ENCODE measurements at regions not wholly inside any gene's neighbourhood (a gene's known extent, or its start where the extent isn't known, plus 50 kb on each side); places are given as distances from the start of the nearest gene placed in this dataset.

- no peaks in the 10 kb centered on the region for H3K36me3 ChIP-seq (ENCODE audit: control insufficient read depth, insufficient read depth, low read length)
- H3K4me2 ChIP-seq (ENCODE audit: insufficient read depth, low read length): no peak overlapping the region
- no peaks in the 10 kb centered on the region for H3K9me3 ChIP-seq (replicated peaks; ENCODE audit: control insufficient read depth, insufficient read depth, low read depth, low read length)
- no peak for ATAC-seq
- no peaks in the 10 kb centered on the region for H4K20me1 ChIP-seq (replicated peaks; ENCODE audit: control insufficient read depth, insufficient read depth, low read length)
- ChIA-PET POLR2A (no interaction called here), CTCF (ENCODE audit: low intra/inter-chr PET ratio) (no interaction called here)
- intact Hi-C loops (cut with micrococcal nuclease) (no loop called here), in situ Hi-C loops (cut with MboI) (no loop called here)
- no peaks in the 10 kb centered on the region for H3K4me1 ChIP-seq (replicated peaks in 1 of 2; ENCODE audit: control insufficient read depth in 2 of 2, insufficient read depth in 2 of 2, low read length in 2 of 2)
- no peak overlapping the region for H2AFZ ChIP-seq (ENCODE audit: low read depth, low read length)
- no peaks in the 10 kb centered on the region for H3K9me1 ChIP-seq (ENCODE audit: control insufficient read depth, insufficient read depth, low read length)
- H3K4me3 ChIP-seq: no peak overlapping the region
- H3K79me2 ChIP-seq (ENCODE audit: control insufficient read depth, insufficient read depth, low read length): no peaks in the 10 kb centered on the region
- H3K27me3 ChIP-seq (ENCODE audit: control insufficient read depth in 2 of 2, insufficient read depth in 2 of 2, low read length in 2 of 2): peaks cover 2 to 17% of the 10 kb centered on the region in 2 experiments; a peak in 3 of 5 replicates
- FAIRE-seq: no peak
- H3K27ac ChIP-seq (ENCODE audit: extremely low read depth, low read depth, low read length): no peak overlapping the region
- H3K9ac ChIP-seq (ENCODE audit: insufficient read depth in 1 of 2, low read depth in 2 of 2, low read length in 2 of 2): no peak overlapping the region
- no TSS peak for BruUV-seq (replicated peaks)
- WGBS (ENCODE audit: insufficient coverage, low coverage, missing lambda C conversion rate): 0% methylated on average over 4 of the region's 5 CpGs
- DNase-seq (ENCODE audit: extremely low read depth in 1 of 4, low spot score in 3 of 4): no peak
- TF ChIP-seq, protein P1, sequence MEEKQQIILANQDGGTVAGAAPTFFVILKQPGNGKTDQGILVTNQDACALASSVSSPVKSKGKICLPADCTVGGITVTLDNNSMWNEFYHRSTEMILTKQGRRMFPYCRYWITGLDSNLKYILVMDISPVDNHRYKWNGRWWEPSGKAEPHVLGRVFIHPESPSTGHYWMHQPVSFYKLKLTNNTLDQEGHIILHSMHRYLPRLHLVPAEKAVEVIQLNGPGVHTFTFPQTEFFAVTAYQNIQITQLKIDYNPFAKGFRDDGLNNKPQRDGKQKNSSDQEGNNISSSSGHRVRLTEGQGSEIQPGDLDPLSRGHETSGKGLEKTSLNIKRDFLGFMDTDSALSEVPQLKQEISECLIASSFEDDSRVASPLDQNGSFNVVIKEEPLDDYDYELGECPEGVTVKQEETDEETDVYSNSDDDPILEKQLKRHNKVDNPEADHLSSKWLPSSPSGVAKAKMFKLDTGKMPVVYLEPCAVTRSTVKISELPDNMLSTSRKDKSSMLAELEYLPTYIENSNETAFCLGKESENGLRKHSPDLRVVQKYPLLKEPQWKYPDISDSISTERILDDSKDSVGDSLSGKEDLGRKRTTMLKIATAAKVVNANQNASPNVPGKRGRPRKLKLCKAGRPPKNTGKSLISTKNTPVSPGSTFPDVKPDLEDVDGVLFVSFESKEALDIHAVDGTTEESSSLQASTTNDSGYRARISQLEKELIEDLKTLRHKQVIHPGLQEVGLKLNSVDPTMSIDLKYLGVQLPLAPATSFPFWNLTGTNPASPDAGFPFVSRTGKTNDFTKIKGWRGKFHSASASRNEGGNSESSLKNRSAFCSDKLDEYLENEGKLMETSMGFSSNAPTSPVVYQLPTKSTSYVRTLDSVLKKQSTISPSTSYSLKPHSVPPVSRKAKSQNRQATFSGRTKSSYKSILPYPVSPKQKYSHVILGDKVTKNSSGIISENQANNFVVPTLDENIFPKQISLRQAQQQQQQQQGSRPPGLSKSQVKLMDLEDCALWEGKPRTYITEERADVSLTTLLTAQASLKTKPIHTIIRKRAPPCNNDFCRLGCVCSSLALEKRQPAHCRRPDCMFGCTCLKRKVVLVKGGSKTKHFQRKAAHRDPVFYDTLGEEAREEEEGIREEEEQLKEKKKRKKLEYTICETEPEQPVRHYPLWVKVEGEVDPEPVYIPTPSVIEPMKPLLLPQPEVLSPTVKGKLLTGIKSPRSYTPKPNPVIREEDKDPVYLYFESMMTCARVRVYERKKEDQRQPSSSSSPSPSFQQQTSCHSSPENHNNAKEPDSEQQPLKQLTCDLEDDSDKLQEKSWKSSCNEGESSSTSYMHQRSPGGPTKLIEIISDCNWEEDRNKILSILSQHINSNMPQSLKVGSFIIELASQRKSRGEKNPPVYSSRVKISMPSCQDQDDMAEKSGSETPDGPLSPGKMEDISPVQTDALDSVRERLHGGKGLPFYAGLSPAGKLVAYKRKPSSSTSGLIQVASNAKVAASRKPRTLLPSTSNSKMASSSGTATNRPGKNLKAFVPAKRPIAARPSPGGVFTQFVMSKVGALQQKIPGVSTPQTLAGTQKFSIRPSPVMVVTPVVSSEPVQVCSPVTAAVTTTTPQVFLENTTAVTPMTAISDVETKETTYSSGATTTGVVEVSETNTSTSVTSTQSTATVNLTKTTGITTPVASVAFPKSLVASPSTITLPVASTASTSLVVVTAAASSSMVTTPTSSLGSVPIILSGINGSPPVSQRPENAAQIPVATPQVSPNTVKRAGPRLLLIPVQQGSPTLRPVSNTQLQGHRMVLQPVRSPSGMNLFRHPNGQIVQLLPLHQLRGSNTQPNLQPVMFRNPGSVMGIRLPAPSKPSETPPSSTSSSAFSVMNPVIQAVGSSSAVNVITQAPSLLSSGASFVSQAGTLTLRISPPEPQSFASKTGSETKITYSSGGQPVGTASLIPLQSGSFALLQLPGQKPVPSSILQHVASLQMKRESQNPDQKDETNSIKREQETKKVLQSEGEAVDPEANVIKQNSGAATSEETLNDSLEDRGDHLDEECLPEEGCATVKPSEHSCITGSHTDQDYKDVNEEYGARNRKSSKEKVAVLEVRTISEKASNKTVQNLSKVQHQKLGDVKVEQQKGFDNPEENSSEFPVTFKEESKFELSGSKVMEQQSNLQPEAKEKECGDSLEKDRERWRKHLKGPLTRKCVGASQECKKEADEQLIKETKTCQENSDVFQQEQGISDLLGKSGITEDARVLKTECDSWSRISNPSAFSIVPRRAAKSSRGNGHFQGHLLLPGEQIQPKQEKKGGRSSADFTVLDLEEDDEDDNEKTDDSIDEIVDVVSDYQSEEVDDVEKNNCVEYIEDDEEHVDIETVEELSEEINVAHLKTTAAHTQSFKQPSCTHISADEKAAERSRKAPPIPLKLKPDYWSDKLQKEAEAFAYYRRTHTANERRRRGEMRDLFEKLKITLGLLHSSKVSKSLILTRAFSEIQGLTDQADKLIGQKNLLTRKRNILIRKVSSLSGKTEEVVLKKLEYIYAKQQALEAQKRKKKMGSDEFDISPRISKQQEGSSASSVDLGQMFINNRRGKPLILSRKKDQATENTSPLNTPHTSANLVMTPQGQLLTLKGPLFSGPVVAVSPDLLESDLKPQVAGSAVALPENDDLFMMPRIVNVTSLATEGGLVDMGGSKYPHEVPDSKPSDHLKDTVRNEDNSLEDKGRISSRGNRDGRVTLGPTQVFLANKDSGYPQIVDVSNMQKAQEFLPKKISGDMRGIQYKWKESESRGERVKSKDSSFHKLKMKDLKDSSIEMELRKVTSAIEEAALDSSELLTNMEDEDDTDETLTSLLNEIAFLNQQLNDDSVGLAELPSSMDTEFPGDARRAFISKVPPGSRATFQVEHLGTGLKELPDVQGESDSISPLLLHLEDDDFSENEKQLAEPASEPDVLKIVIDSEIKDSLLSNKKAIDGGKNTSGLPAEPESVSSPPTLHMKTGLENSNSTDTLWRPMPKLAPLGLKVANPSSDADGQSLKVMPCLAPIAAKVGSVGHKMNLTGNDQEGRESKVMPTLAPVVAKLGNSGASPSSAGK (IDR thresholded peaks at IDR 0.05): no peak
These were observed 166.5 kb downstream of the EBLN2 start for GRCh38 chr3:73228000-73228399.

Data from K562 (cell line).